IPS-NIHi7 (cell line): ENCODE measurements at regions not wholly inside any gene's neighbourhood (a gene's known extent, or its start where the extent isn't known, plus 50 kb on each side); places are given as distances from the start of the nearest gene placed in this dataset.

Source experiments
- DNase-seq: peaks from one replicate; pipeline ENCODE4 v3.0.0; 2012; ENCODE audit warnings: mixed read lengths; ENCODE audit errors: extremely low spot score

GRCh38 chr20:60993433-60994044 lies 258.5 kb upstream of the CDH4 start:
- peak; percentile 25 for DNase-seq

- no peak for DNase-seq
Observed at GRCh38 chr20:60999250-60999649, 252.8 kb upstream of the CDH4 start.

GRCh38 chr20:61002090-61002489 lies 250.0 kb upstream of the CDH4 start:
- no peak for DNase-seq

GRCh38 chr20:61014491-61014890 lies 237.6 kb upstream of the CDH4 start:
- DNase-seq: peak; percentile 59

- DNase-seq: no peak
Observed at GRCh38 chr20:61015602-61016001, 236.5 kb upstream of the CDH4 start.

GRCh38 chr20:61019322-61019721 lies 232.7 kb upstream of the CDH4 start:
- no peak for DNase-seq

GRCh38 chr20:61023612-61024011 lies 228.4 kb upstream of the CDH4 start:
- DNase-seq: no peak

GRCh38 chr20:61024390-61024789 lies 227.7 kb upstream of the CDH4 start:
- DNase-seq: no peak

- DNase-seq: no peak
Observed at GRCh38 chr20:61025536-61025935, 226.5 kb upstream of the CDH4 start.

- no peak for DNase-seq
Observed at GRCh38 chr20:61026173-61026572, 225.9 kb upstream of the CDH4 start.

- DNase-seq: no peak
Observed at GRCh38 chr20:61026731-61027130, 225.3 kb upstream of the CDH4 start.

GRCh38 chr20:61027218-61027617 lies 224.8 kb upstream of the CDH4 start:
- no peak for DNase-seq

- DNase-seq: no peak
Observed at GRCh38 chr20:61030130-61030529, 221.9 kb upstream of the CDH4 start.

- no peak for DNase-seq
Observed at GRCh38 chr20:61031101-61031830, 220.8 kb upstream of the CDH4 start.

GRCh38 chr20:61037498-61037897 lies 214.6 kb upstream of the CDH4 start:
- no peak for DNase-seq

- DNase-seq: no peak
Observed at GRCh38 chr20:61041481-61041880, 210.6 kb upstream of the CDH4 start.

- peak; percentile 41 for DNase-seq
Observed at GRCh38 chr20:61042506-61043385, 209.3 kb upstream of the CDH4 start.

- no peak for DNase-seq
Observed at GRCh38 chr20:61043681-61044080, 208.4 kb upstream of the CDH4 start.

- DNase-seq: peak; percentile 66
Observed at GRCh38 chr20:61044499-61044898, 207.6 kb upstream of the CDH4 start.

- no peak for DNase-seq
Observed at GRCh38 chr20:61045091-61045490, 207.0 kb upstream of the CDH4 start.

- DNase-seq: no peak
Observed at GRCh38 chr20:61045876-61046585, 206.0 kb upstream of the CDH4 start.
